C4-2B (cell line): ENCODE measurements at regions not wholly inside any gene's neighbourhood (a gene's known extent, or its start where the extent isn't known, plus 50 kb on each side); places are given as distances from the start of the nearest gene placed in this dataset.

Experiments
- H3K27ac ChIP-seq: fragments of 450-650 bp; 2 replicates; pipeline ENCODE4 v1.5.1; 2017
- ZFX ChIP-seq: fragments of 450-650 bp; IDR thresholded peaks from 2 replicates; pipeline ENCODE4 v1.6.1; 2017
- TF ChIP-seq, protein P1 (sequence below): fragments of 450-650 bp; conservative IDR thresholded peaks from 2 replicates; pipeline ENCODE4 v1.5.1; 2017; ENCODE audit warnings: mild to moderate bottlenecking

DNA sequence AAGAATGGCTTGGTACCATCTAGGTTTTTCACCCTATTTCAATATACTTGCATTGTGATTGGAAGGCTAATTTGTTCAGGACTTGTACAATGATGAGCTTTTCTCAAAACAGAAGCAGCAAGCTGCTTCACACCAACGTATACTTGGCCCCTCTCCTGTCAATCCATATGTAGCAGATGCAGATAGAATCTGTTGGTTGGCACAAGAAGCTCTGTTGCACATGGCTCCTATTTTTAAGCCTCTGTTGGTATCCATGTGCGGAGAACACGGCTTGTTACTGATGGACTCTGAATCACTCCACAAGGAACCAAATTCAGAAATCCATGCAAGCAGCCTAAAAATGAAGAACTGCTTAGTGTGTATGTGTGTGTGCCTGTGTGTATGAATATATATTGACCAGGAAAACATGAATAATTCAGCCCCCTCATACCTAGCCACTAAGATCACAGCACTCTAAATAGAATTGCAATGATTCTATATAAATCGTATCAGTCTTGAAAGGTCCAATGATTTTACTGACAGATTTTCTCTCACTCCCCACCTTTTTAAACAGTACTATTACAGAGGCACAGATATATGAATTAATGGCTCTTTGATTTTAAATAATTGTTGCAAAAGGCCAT is 258.4 kb upstream of the DPYD start:
- H3K27ac ChIP-seq, result no peak overlapping the region
- no peak for TF ChIP-seq ZFX
- TF ChIP-seq, protein P1, sequence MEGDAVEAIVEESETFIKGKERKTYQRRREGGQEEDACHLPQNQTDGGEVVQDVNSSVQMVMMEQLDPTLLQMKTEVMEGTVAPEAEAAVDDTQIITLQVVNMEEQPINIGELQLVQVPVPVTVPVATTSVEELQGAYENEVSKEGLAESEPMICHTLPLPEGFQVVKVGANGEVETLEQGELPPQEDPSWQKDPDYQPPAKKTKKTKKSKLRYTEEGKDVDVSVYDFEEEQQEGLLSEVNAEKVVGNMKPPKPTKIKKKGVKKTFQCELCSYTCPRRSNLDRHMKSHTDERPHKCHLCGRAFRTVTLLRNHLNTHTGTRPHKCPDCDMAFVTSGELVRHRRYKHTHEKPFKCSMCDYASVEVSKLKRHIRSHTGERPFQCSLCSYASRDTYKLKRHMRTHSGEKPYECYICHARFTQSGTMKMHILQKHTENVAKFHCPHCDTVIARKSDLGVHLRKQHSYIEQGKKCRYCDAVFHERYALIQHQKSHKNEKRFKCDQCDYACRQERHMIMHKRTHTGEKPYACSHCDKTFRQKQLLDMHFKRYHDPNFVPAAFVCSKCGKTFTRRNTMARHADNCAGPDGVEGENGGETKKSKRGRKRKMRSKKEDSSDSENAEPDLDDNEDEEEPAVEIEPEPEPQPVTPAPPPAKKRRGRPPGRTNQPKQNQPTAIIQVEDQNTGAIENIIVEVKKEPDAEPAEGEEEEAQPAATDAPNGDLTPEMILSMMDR, result no peak

DNA sequence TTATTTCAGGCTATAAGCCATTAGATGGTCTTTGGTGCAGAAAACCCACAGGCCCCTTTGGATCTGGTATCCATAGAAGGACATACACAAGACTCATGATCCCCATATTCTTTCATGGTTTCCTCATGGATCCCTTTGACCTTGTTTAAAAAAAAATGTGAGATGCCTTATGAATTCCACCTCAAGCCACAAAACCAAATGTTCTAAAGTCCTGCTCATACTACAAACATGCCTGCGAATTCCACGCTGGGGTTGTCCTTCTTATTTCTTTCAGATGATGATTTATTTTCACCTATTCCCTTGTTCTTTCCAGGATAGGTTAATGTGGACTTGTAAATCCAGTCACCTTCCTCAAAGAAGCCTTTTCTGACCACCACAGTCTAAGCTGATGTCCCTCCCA is 256.9 kb upstream of the DPYD start:
- TF ChIP-seq ZFX, result no peak
- TF ChIP-seq, protein P1, result no peak
- no peak overlapping the region for H3K27ac ChIP-seq

DNA sequence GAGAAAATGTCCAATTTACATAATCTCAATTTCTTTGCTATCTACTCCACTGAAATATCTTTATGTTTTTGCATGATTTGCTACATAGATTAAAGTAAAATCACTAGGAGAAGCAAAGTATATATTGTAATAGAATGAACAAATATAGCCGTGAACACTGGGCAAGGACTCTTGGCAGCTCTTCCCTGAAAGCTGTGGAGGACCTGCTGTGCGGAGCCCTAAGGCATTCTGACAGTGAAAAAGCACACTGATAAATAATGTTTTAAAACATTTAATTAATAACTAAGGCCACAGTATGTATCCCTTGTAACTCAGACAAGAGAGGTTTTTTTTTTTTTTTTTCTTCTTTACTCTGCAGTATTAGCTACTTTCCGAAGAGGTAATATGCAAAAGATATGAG is 256.1 kb upstream of the DPYD start:
- no peak overlapping the region for H3K27ac ChIP-seq
- no peak for TF ChIP-seq ZFX
- TF ChIP-seq, protein P1, result no peak

DNA sequence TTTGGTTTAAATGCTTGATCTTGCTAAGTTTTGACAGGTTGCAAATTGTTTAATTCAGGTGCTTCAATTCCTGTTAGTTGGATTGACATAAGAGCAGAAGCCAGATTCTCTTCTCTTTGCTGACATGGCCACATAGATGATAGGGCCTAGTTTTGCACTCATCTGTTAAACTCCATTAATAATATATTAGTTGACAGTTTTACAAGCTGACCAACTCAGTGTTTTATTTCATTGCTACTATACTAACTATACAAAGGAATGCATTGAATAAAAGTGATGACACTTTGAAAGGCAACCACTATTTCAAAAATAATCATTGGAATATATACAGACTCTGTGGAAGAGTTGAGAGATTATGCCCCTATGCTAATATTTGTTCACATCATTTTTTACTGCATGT is 255.6 kb upstream of the DPYD start:
- H3K27ac ChIP-seq, result no peak overlapping the region
- TF ChIP-seq ZFX, result no peak
- TF ChIP-seq, protein P1, result no peak

DNA sequence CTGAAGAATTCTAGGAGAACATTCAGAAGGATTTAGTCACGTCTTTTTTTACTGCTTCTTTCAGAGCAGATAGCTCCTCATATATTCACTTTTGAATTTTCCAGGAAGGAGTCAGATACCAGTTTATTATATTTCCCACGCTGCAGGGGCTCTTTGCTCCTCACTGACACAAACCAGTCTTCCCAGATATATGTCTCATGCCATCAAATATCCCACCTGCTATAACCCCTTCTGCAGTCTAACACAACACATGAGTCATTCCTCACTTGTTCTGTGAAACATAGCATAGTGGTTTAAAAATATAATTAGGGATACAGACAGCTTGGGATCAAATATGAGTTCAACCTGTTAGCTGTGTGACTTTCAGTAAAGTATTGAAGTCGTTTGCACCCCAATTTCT is 251.7 kb upstream of the DPYD start:
- H3K27ac ChIP-seq, result no peak overlapping the region
- TF ChIP-seq, protein P1, result no peak
- TF ChIP-seq ZFX, result no peak

DNA sequence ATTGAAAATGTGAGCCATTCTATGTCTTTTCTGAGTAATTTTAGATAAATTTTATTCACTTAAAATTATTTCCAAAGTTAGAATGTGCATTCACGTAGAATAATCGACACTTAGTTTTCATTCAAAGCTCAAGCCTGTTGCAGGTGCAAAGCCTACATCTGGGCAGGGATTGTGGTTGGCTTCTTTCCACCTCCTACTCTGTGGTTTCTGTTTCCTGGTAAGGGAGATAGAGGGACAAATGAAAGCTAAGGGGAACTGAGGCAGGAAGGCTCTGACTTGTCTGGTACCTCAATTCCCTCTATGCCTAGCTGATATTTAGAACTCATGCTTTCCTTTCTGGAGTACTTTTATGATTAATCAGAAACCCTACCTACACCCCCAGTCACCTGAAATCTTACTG is 251.2 kb upstream of the DPYD start:
- TF ChIP-seq, protein P1, result no peak
- no peak for TF ChIP-seq ZFX

DNA sequence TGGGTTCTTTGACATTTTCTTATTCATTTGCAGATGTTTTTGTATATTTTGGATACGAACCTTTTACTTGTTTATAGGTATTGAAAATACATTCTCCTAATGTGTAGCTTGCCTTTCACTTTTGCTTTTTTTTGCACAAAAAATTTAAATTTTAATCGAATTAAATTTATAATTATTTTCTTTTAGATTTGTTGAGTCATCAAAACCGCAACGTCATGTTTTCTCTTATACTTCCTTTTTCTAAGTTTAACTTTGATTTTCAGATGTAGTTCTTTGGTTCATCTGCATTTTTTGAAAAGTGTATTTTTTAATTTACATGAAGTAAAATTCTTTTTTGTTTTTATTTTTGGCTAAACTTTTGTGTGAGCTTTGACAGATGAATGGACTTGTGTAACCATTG is 243.7 kb upstream of the DPYD start:
- no peak for TF ChIP-seq ZFX
- TF ChIP-seq, protein P1, result no peak
- no peak overlapping the region for H3K27ac ChIP-seq

More for the DNA sequence above, 251.2 kb upstream of the DPYD start:
- H3K27ac ChIP-seq, result no peak overlapping the region
